Mesenchymal stem cell (in vitro differentiated cells and primary cell): ENCODE measurements at regions not wholly inside any gene's neighbourhood (a gene's known extent, or its start where the extent isn't known, plus 50 kb on each side); places are given as distances from the start of the nearest gene placed in this dataset.

Experiments used
- DNase-seq: peaks from one replicate; pipeline ENCODE4 v3.0.0-alpha.2; 2013
- H2AFZ ChIP-seq: one replicate; pipeline ENCODE4 v1.6.1; 2013; ENCODE audit warnings: low read depth, mild to moderate bottlenecking, control low read depth, inconsistent platforms, low read length, moderate library complexity
- H2AK5ac ChIP-seq: 2 replicates; pipeline ENCODE4 v1.6.1; 2013; ENCODE audit warnings: low read length, moderate library complexity, mild to moderate bottlenecking, inconsistent platforms; ENCODE audit not compliant: severe bottlenecking
- H2BK120ac ChIP-seq: one replicate; pipeline ENCODE4 v1.6.1; 2013; ENCODE audit warnings: low read depth, mild to moderate bottlenecking, inconsistent platforms, low read length, moderate library complexity
- H2BK12ac ChIP-seq, 2 experiments: one replicate each; pipeline ENCODE4 v1.6.1; 2013; ENCODE audit warnings: inconsistent platforms in 2 of 2, low read length in 2 of 2, mild to moderate bottlenecking in 2 of 2, moderate library complexity in 2 of 2, control low read depth in 1 of 2
- H2BK15ac ChIP-seq: one replicate; pipeline ENCODE4 v1.6.1; 2013; ENCODE audit warnings: mild to moderate bottlenecking, low read depth, inconsistent platforms; ENCODE audit not compliant: poor library complexity, severe bottlenecking
- H2BK5ac ChIP-seq: 2 replicates; pipeline ENCODE4 v1.6.1; 2013; ENCODE audit warnings: low read depth, mild to moderate bottlenecking, low read length, control low read depth, inconsistent platforms; ENCODE audit not compliant: poor library complexity, severe bottlenecking
- H3K14ac ChIP-seq, 2 experiments: one replicate each; pipeline ENCODE4 v1.6.1; 2013; ENCODE audit warnings: inconsistent platforms in 2 of 2, low read length in 2 of 2, control low read depth in 1 of 2, mild to moderate bottlenecking in 1 of 2, moderate library complexity in 1 of 2
- H3K18ac ChIP-seq, 2 experiments: one replicate each; pipeline ENCODE4 v1.6.1; 2013; ENCODE audit warnings: inconsistent platforms in 2 of 2, low read length in 2 of 2, control low read depth in 1 of 2, low read depth in 1 of 2, mild to moderate bottlenecking in 1 of 2
- H3K23ac ChIP-seq, 2 experiments: one replicate each; pipeline ENCODE4 v1.6.1; 2013; ENCODE audit warnings: inconsistent platforms in 2 of 2, low read length in 2 of 2, mild to moderate bottlenecking in 2 of 2, moderate library complexity in 2 of 2, control low read depth in 1 of 2
- H3K27ac ChIP-seq: 2 replicates; pipeline ENCODE4 v1.5.1; 2013; ENCODE audit warnings: mild to moderate bottlenecking, moderate library complexity, low read length, control low read depth, inconsistent platforms; ENCODE audit not compliant: poor library complexity, severe bottlenecking
- H3K27me3 ChIP-seq, 2 experiments: 2 replicates each; pipeline versions ENCODE4 v1.6.1 to v1.7.0; 2013; ENCODE audit warnings: low read length in 2 of 2, mild to moderate bottlenecking in 2 of 2, moderate library complexity in 2 of 2, control low read depth in 1 of 2, inconsistent platforms in 1 of 2; ENCODE audit not compliant: control insufficient read depth in 1 of 2, insufficient read depth in 1 of 2
- H3K36me3 ChIP-seq, 2 experiments: 2 replicates each; pipeline versions ENCODE4 v1.6.1 to v1.7.0; 2013; ENCODE audit warnings: low read length in 2 of 2, control low read depth in 1 of 2, inconsistent platforms in 1 of 2, low read depth in 1 of 2, mild to moderate bottlenecking in 1 of 2; ENCODE audit not compliant: insufficient read depth in 2 of 2, control insufficient read depth in 1 of 2
- H3K4ac ChIP-seq, 2 experiments: one replicate each; pipeline ENCODE4 v1.6.1; 2013; ENCODE audit warnings: inconsistent platforms in 2 of 2, low read length in 2 of 2, mild to moderate bottlenecking in 2 of 2, moderate library complexity in 2 of 2, control low read depth in 1 of 2, low read depth in 1 of 2
- H3K4me1 ChIP-seq: 2 replicates; pipeline ENCODE4 v1.6.1; 2013; ENCODE audit warnings: low read depth, low read length, control low read depth; ENCODE audit not compliant: control insufficient read depth, insufficient read depth
- H3K4me2 ChIP-seq: 2 replicates; pipeline ENCODE4 v1.6.1; 2013; ENCODE audit warnings: low read length, mild to moderate bottlenecking, inconsistent platforms; ENCODE audit not compliant: poor library complexity, severe bottlenecking
- H3K4me3 ChIP-seq, 2 experiments: 2 replicates each; pipeline versions ENCODE4 v1.5.1 to v1.7.0; 2013; ENCODE audit warnings: low read length in 2 of 2, mild to moderate bottlenecking in 2 of 2, control low read depth in 1 of 2, low read depth in 1 of 2; ENCODE audit not compliant: insufficient read depth in 1 of 2
- H3K79me1 ChIP-seq: replicated peaks from 2 replicates; pipeline ENCODE4 v1.6.1; 2013; ENCODE audit warnings: mild to moderate bottlenecking, control low read depth, low read length, inconsistent platforms; ENCODE audit not compliant: poor library complexity, severe bottlenecking
- H3K9ac ChIP-seq: 2 replicates; pipeline ENCODE4 v1.7.0; 2013; ENCODE audit warnings: mild to moderate bottlenecking, low read length, moderate library complexity
- H3K9me3 ChIP-seq: 2 replicates; pipeline ENCODE4 v1.7.0; 2013; ENCODE audit warnings: mild to moderate bottlenecking, low read length; ENCODE audit not compliant: control insufficient read depth
- H4K8ac ChIP-seq: one replicate; pipeline ENCODE4 v1.6.1; 2013; ENCODE audit warnings: inconsistent platforms, mild to moderate bottlenecking, low read length, moderate library complexity
- H4K91ac ChIP-seq: one replicate; pipeline ENCODE4 v1.6.1; 2013; ENCODE audit warnings: mild to moderate bottlenecking, low read length, inconsistent platforms
- WGBS: methylation state at CpG from one replicate; pipeline ENCODE4 v1.1.7; 2013; ENCODE audit warnings: mixed read lengths; 5-methylcytosine and 5-hydroxymethylcytosine counted together

- H4K8ac ChIP-seq, result no peak overlapping the region
- no peak overlapping the region for H3K23ac ChIP-seq
- no peak overlapping the region for H3K4ac ChIP-seq
- H3K27me3 ChIP-seq, result no peaks in the 10 kb centered on the region
- H3K4me1 ChIP-seq, result peaks cover 4% of the 10 kb centered on the region
- H3K27ac ChIP-seq, result no peak overlapping the region
- H3K4me2 ChIP-seq, result no peak overlapping the region
- H3K79me1 ChIP-seq, result no peaks in the 10 kb centered on the region
- DNase-seq, result no peak
- no peak overlapping the region for H3K9ac ChIP-seq
- no peak overlapping the region for H2AK5ac ChIP-seq
- H2BK120ac ChIP-seq, result no peak overlapping the region
- no peak overlapping the region for H3K14ac ChIP-seq
- no peak overlapping the region for H2AFZ ChIP-seq
- no peak overlapping the region for H2BK12ac ChIP-seq
- H3K9me3 ChIP-seq, result no peaks in the 10 kb centered on the region
- H2BK5ac ChIP-seq, result no peak overlapping the region
- no peak overlapping the region for H3K18ac ChIP-seq
- H2BK15ac ChIP-seq, result peak overlapping the region; percentile 62
- H4K91ac ChIP-seq, result no peak overlapping the region
- H3K4me3 ChIP-seq, result no peak overlapping the region
- WGBS, result 96% methylated on average over 6 of the region's 6 CpGs
- no peaks in the 10 kb centered on the region for H3K36me3 ChIP-seq
Observed at GRCh38 chr9:107210775-107211174, 72.3 kb upstream of the RAD23B start.

GRCh38 chr9:107211284-107211923, 71.7 kb upstream of the RAD23B start:
- no peaks in the 10 kb centered on the region for H3K27me3 ChIP-seq
- peaks cover 4% of the 10 kb centered on the region for H3K4me1 ChIP-seq
- no peak overlapping the region for H3K14ac ChIP-seq
- no peak overlapping the region for H4K8ac ChIP-seq
- no peak overlapping the region for H2BK120ac ChIP-seq
- H2BK15ac ChIP-seq, result peak overlapping the region; percentile 70
- peak overlapping the region; percentile 81 for H2AK5ac ChIP-seq
- H4K91ac ChIP-seq, result no peak overlapping the region
- peak overlapping the region in 1 of 2 experiments; percentile 11 for H3K4ac ChIP-seq
- H3K27ac ChIP-seq, result no peak overlapping the region
- peak overlapping the region in 1 of 2 experiments; percentile 80 for H2BK12ac ChIP-seq
- H2AFZ ChIP-seq, result no peak overlapping the region
- no peaks in the 10 kb centered on the region for H3K9me3 ChIP-seq
- H3K23ac ChIP-seq, result no peak overlapping the region
- no peaks in the 10 kb centered on the region for H3K79me1 ChIP-seq
- H3K9ac ChIP-seq, result no peak overlapping the region
- no peak overlapping the region for H3K4me3 ChIP-seq
- H3K4me2 ChIP-seq, result no peak overlapping the region
- H3K18ac ChIP-seq, result peak overlapping the region in 1 of 2 experiments; percentile 50
- no peak overlapping the region for H2BK5ac ChIP-seq
- WGBS, result 58% methylated on average over 9 of the region's 9 CpGs
- DNase-seq, result no peak
- H3K36me3 ChIP-seq, result no peaks in the 10 kb centered on the region

GRCh38 chr9:107212613-107213012, 70.5 kb upstream of the RAD23B start:
- no peak overlapping the region for H3K23ac ChIP-seq
- H2BK15ac ChIP-seq, result peak overlapping the region; percentile 74
- H3K79me1 ChIP-seq, result no peaks in the 10 kb centered on the region
- H3K4me1 ChIP-seq, result peaks cover 7% of the 10 kb centered on the region
- no peak overlapping the region for H3K14ac ChIP-seq
- H3K27ac ChIP-seq, result no peak overlapping the region
- H2AFZ ChIP-seq, result no peak overlapping the region
- H4K8ac ChIP-seq, result peak overlapping the region; percentile 19
- H2BK12ac ChIP-seq, result peak overlapping the region; percentile 33 to 98
- no peaks in the 10 kb centered on the region for H3K36me3 ChIP-seq
- peak overlapping the region; percentile 72 for H2AK5ac ChIP-seq
- H2BK5ac ChIP-seq, result no peak overlapping the region
- no peak overlapping the region for H3K4me3 ChIP-seq
- no peak for DNase-seq
- no peak overlapping the region for H3K9ac ChIP-seq
- H3K4ac ChIP-seq, result no peak overlapping the region
- H3K4me2 ChIP-seq, result no peak overlapping the region
- peak overlapping the region; percentile 19 for H4K91ac ChIP-seq
- WGBS, result 96% methylated on average over 4 of the region's 5 CpGs
- no peaks in the 10 kb centered on the region for H3K27me3 ChIP-seq
- H3K9me3 ChIP-seq, result no peaks in the 10 kb centered on the region
- H3K18ac ChIP-seq, result peak overlapping the region in 1 of 2 experiments; percentile 82
- peak overlapping the region; percentile 88 for H2BK120ac ChIP-seq

- H2BK15ac ChIP-seq, result peak overlapping the region; percentile 12
- H3K14ac ChIP-seq, result no peak overlapping the region
- H3K36me3 ChIP-seq, result no peaks in the 10 kb centered on the region
- peak overlapping the region; percentile 69 to 98 for H2BK12ac ChIP-seq
- H3K27ac ChIP-seq, result peak overlapping the region; percentile 83
- H3K79me1 ChIP-seq, result no peaks in the 10 kb centered on the region
- H3K27me3 ChIP-seq, result no peaks in the 10 kb centered on the region
- H3K4me2 ChIP-seq, result no peak overlapping the region
- H2BK120ac ChIP-seq, result peak overlapping the region; percentile 15
- DNase-seq, result no peak
- H3K9ac ChIP-seq, result no peak overlapping the region
- H2AFZ ChIP-seq, result no peak overlapping the region
- no peak overlapping the region for H3K23ac ChIP-seq
- H3K4me3 ChIP-seq, result no peak overlapping the region
- no peak overlapping the region for H2BK5ac ChIP-seq
- H2AK5ac ChIP-seq, result peak overlapping the region; percentile 72
- WGBS, result 54% methylated on average over 5 of the region's 6 CpGs
- H3K4ac ChIP-seq, result peak overlapping the region in 1 of 2 experiments; percentile 57
- peak overlapping the region; percentile 9 to 82 for H3K18ac ChIP-seq
- H3K4me1 ChIP-seq, result peaks cover 7% of the 10 kb centered on the region
- H4K91ac ChIP-seq, result peak overlapping the region; percentile 19
- no peaks in the 10 kb centered on the region for H3K9me3 ChIP-seq
- peak overlapping the region; percentile 70 for H4K8ac ChIP-seq
Observed at GRCh38 chr9:107213080-107213479, 70.0 kb upstream of the RAD23B start.
